ENCODE measurements at regions not wholly inside any gene's neighbourhood (a gene's known extent, or its start where the extent isn't known, plus 50 kb on each side); places are given as distances from the start of the nearest gene placed in this dataset.
A peak's percentile ranks its signal among the peaks of the same experiment; 100 is the strongest.

- Histone ChIP-seq H3K4me3 (peak overlapping the region in 2 of 4 donors; percentile 19 to 26), H3K36me3 (no peaks in the 10 kb centered on the region), H3K9me3 (no peaks in the 10 kb centered on the region), H3K27ac (peak overlapping the region in 3 of 4 donors; percentile 45 to 72 (median 59)), H3K4me1 (peaks cover 0 to 13% (median 0%) of the 10 kb centered on the region in 4 donors), H3K27me3 (no peaks in the 10 kb centered on the region)
- TF ChIP-seq EP300 (IDR thresholded peaks at IDR 0.05): peak in 1 of 2 donors; percentile 22
- TF ChIP-seq POLR2A (IDR thresholded peaks at IDR 0.05): no peak
- TF ChIP-seq CTCF (IDR thresholded peaks at IDR 0.05): no peak
- DNase-seq (ENCODE audit: low spot score in 2 of 2): no peak
- WGBS, 2 donors: 61 to 64% methylated on average over 27 of the region's 27 CpGs
Observed at GRCh38 chr16:85995541-85996423, 96.8 kb downstream of the IRF8 start.

GRCh38 chr16:85996843-85997242 is 97.9 kb downstream of the IRF8 start:
- H3K4me3 ChIP-seq: no peak overlapping the region
- no peaks in the 10 kb centered on the region for H3K27me3 ChIP-seq
- no peaks in the 10 kb centered on the region for H3K36me3 ChIP-seq
- DNase-seq (ENCODE audit: low spot score in 2 of 2): no peak
- H3K9me3 ChIP-seq: no peaks in the 10 kb centered on the region
- peak overlapping the region in 1 of 4 donors; percentile 72 for H3K27ac ChIP-seq
- peaks cover 0 to 13% (median 0%) of the 10 kb centered on the region in 4 donors for H3K4me1 ChIP-seq
- TF ChIP-seq CTCF (IDR thresholded peaks at IDR 0.05): no peak
- 78 to 81% methylated on average over 10 of the region's 10 CpGs for WGBS, 2 donors

GRCh38 chr16:85998171-85998867 is 99.4 kb downstream of the IRF8 start:
- no peaks in the 10 kb centered on the region for H3K27me3 ChIP-seq
- no peaks in the 10 kb centered on the region for H3K9me3 ChIP-seq
- DNase-seq (ENCODE audit: low spot score in 2 of 2): no peak
- H3K36me3 ChIP-seq: no peaks in the 10 kb centered on the region
- TF ChIP-seq EP300 (IDR thresholded peaks at IDR 0.05): no peak
- H3K4me1 ChIP-seq: peaks cover 0 to 13% (median 0%) of the 10 kb centered on the region in 4 donors
- no peak overlapping the region for H3K4me3 ChIP-seq
- H3K27ac ChIP-seq: peak overlapping the region in 1 of 4 donors; percentile 17
- WGBS, 2 donors: 63 to 73% methylated on average over 9 of the region's 9 CpGs

GRCh38 chr16:85998868-85999729 is 100.1 kb downstream of the IRF8 start:
- no peaks in the 10 kb centered on the region for H3K9me3 ChIP-seq
- H3K4me1 ChIP-seq: peaks cover 0 to 13% (median 0%) of the 10 kb centered on the region in 4 donors
- H3K4me3 ChIP-seq: no peak overlapping the region
- no peaks in the 10 kb centered on the region for H3K27me3 ChIP-seq
- H3K36me3 ChIP-seq: no peaks in the 10 kb centered on the region
- DNase-seq (ENCODE audit: low spot score in 2 of 2): no peak
- peak overlapping the region in 1 of 4 donors; percentile 17 for H3K27ac ChIP-seq
- WGBS, 2 donors: 65 to 80% methylated on average over 8 of the region's 8 CpGs
- TF ChIP-seq CTCF (IDR thresholded peaks at IDR 0.05) (no peak), EP300 (IDR thresholded peaks at IDR 0.05) (no peak), POLR2A (IDR thresholded peaks at IDR 0.05) (no peak)

GRCh38 chr16:85999778-86000177 is 100.8 kb downstream of the IRF8 start:
- Histone ChIP-seq H3K4me3 (no peak overlapping the region), H3K27me3 (no peaks in the 10 kb centered on the region), H3K4me1 (peaks cover 0 to 13% (median 0%) of the 10 kb centered on the region in 4 donors), H3K9me3 (no peaks in the 10 kb centered on the region), H3K27ac (no peak overlapping the region), H3K36me3 (no peaks in the 10 kb centered on the region)
- 93 to 98% methylated on average over 3 to 4 of the region's 4 CpGs for WGBS, 2 donors
- DNase-seq (ENCODE audit: low spot score in 2 of 2): no peak
- TF ChIP-seq CTCF (IDR thresholded peaks at IDR 0.05) (no peak), EP300 (IDR thresholded peaks at IDR 0.05) (no peak), POLR2A (IDR thresholded peaks at IDR 0.05) (no peak)

Data from tibial nerve (tissue), 4 donors.